HCT116 (cell line): ENCODE measurements at regions not wholly inside any gene's neighbourhood (a gene's known extent, or its start where the extent isn't known, plus 50 kb on each side); places are given as distances from the start of the nearest gene placed in this dataset.

Experiments
- ATAC-seq: fragments of 200-7000 bp; cut with Tn5 transposase; 2 replicates; pipeline ENCODE4 v1.9.1; 2020; ENCODE audit warnings: mild to moderate bottlenecking, moderate library complexity
- BruUV-seq: library from RNA; stranded (reverse); fragments of 400-500 nt; replicated peaks from 2 replicates; lab custom pipeline; 2021; lab: Mats Ljungman, UMichigan
- CTCF ChIA-PET: fragments of 300-600 bp; sonication (Branson Sonifier 250); formaldehyde crosslinking; loops from one replicate; lab custom pipeline; 2021; ENCODE audit warnings: antibody characterized with exemption; lab: Charles Lee
- POLR2A ChIA-PET: fragments of 300-600, 350-600 bp; sonication (Branson Sonifier 250); formaldehyde crosslinking; loops from one replicate; lab custom pipeline; 2021; ENCODE audit warnings: antibody characterized with exemption; lab: Charles Lee
- RAD21 ChIA-PET, 2 experiments: fragments of 300-600 bp; sonication (Branson Sonifier 250); formaldehyde crosslinking; loops; one replicate each; lab custom pipeline; 2023; ENCODE audit warnings: low total read pairs in 2 of 2; ENCODE audit not compliant: uncharacterized antibody in 2 of 2, unreplicated experiment in 2 of 2, low non-redundant PET in 1 of 2; lab: Charles Lee
- DNase-seq: peaks from one replicate; pipeline ENCODE4 v3.0.0-alpha.2; 2010; ENCODE audit warnings: low read depth, low spot score
- H2AFZ ChIP-seq: fragments of 200-600 bp; shearing (Covaris generic), sonication (generic); 2 replicates; pipeline ENCODE4 v1.6.1; 2017; ENCODE audit warnings: low read depth, mixed run types, mixed read lengths, antibody characterized with exemption, low read length; ENCODE audit not compliant: poor library complexity, severe bottlenecking
- H3K27ac ChIP-seq: 2 replicates; pipeline ENCODE4 v1.5.1; 2012; ENCODE audit warnings: low read depth, low read length
- H3K27me3 ChIP-seq: fragments of 200-600 bp; sonication (generic); 2 replicates; pipeline ENCODE4 v1.6.1; 2016; ENCODE audit warnings: mixed run types, low read length, mixed read lengths; ENCODE audit not compliant: insufficient read depth
- H3K36me3 ChIP-seq, 2 experiments: fragments of 200-500 bp in 1 of 2; fragments of 200-600 bp in 1 of 2; sonication (Bioruptor generic) in 1 of 2; sonication (generic) in 1 of 2; 2 replicates each; pipeline versions ENCODE4 v1.5.1 to v1.6.1; 2014 to 2016; ENCODE audit warnings: low read length in 2 of 2, inconsistent platforms in 1 of 2, mixed read lengths in 1 of 2, mixed run types in 1 of 2; ENCODE audit not compliant: insufficient read depth in 2 of 2, control insufficient read depth in 1 of 2
- H3K4me1 ChIP-seq, 2 experiments: fragments of 200-600 bp in 1 of 2; sonication (generic) in 1 of 2; 2 replicates each; pipeline versions ENCODE4 v1.5.1 to v1.6.1; 2012 to 2017; ENCODE audit warnings: low read length in 2 of 2, inconsistent platforms in 1 of 2, mild to moderate bottlenecking in 1 of 2, mixed read lengths in 1 of 2, mixed run types in 1 of 2, moderate library complexity in 1 of 2; ENCODE audit not compliant: insufficient read depth in 2 of 2, control insufficient read depth in 1 of 2
- H3K4me2 ChIP-seq: fragments of 200-600 bp; sonication (generic); 2 replicates; pipeline ENCODE4 v1.6.1; 2017; ENCODE audit warnings: mixed run types, low read length, mixed read lengths
- H3K4me3 ChIP-seq, 2 experiments: fragments of 200-600 bp in 1 of 2; sonication (generic) in 1 of 2; replicated peaks in 1 of 2; 2 replicates each; pipeline ENCODE4 v1.5.1; 2011 to 2016; ENCODE audit warnings: low read length in 2 of 2, control low read depth in 1 of 2, low read depth in 1 of 2, mild to moderate bottlenecking in 1 of 2, mixed read lengths in 1 of 2, mixed run types in 1 of 2
- H3K79me2 ChIP-seq: fragments of 200-600 bp; sonication (generic); 2 replicates; pipeline ENCODE4 v1.6.1; 2017; ENCODE audit warnings: mild to moderate bottlenecking, mixed run types, low read length, moderate library complexity, mixed read lengths; ENCODE audit not compliant: insufficient read depth
- H3K9ac ChIP-seq: fragments of 200-600 bp; sonication (generic); 2 replicates; pipeline ENCODE4 v1.6.1; 2016; ENCODE audit warnings: low read length, mixed read lengths
- H3K9me2 ChIP-seq: fragments of 200-600 bp; sonication (generic), shearing (Covaris generic); 2 replicates; pipeline ENCODE4 v1.6.1; 2017; ENCODE audit warnings: mixed run types, mild to moderate bottlenecking, moderate library complexity; ENCODE audit not compliant: insufficient read depth
- H3K9me3 ChIP-seq, 2 experiments: fragments of 200-500 bp in 1 of 2; fragments of 200-600 bp in 1 of 2; sonication (Bioruptor generic) in 1 of 2; sonication (generic) in 1 of 2; 2 replicates each; pipeline ENCODE4 v1.6.1; 2014 to 2017; ENCODE audit warnings: low read length in 2 of 2, mixed read lengths in 2 of 2, inconsistent platforms in 1 of 2, low read depth in 1 of 2, mild to moderate bottlenecking in 1 of 2, mixed run types in 1 of 2, moderate library complexity in 1 of 2; ENCODE audit not compliant: control insufficient read depth in 1 of 2, insufficient read depth in 1 of 2
- H4K20me1 ChIP-seq: fragments of 200-600 bp; sonication (generic), shearing (Covaris generic); 2 replicates; pipeline ENCODE4 v1.6.1; 2017; ENCODE audit warnings: mixed run types, mild to moderate bottlenecking, moderate library complexity; ENCODE audit not compliant: insufficient read depth
- CBX3 ChIP-seq: IDR thresholded peaks from 2 replicates; pipeline ENCODE4 v1.6.1; 2012; ENCODE audit warnings: low read depth
- ELF1 ChIP-seq: IDR thresholded peaks from 2 replicates; pipeline ENCODE4 v1.6.1; 2012; ENCODE audit warnings: low read depth, borderline replicate concordance
- FOSL1 ChIP-seq: IDR thresholded peaks from 2 replicates; pipeline ENCODE4 v1.6.1; 2012; ENCODE audit warnings: low read depth
- POLR2AphosphoS5 ChIP-seq: IDR thresholded peaks from 2 replicates; pipeline ENCODE4 v1.6.1; 2011; ENCODE audit warnings: mild to moderate bottlenecking, low read depth, low read length, moderate library complexity
- RAD21 ChIP-seq: IDR thresholded peaks from 2 replicates; pipeline ENCODE4 v1.6.1; 2012; ENCODE audit warnings: low read depth, mild to moderate bottlenecking
- REST ChIP-seq: IDR thresholded peaks from 2 replicates; pipeline ENCODE4 v1.6.1; 2012; ENCODE audit warnings: low read depth
- SIN3A ChIP-seq: IDR thresholded peaks from 2 replicates; pipeline ENCODE4 v1.6.1; 2012; ENCODE audit warnings: low read depth
- SRF ChIP-seq: IDR thresholded peaks from 2 replicates; pipeline ENCODE4 v1.6.1; 2012; ENCODE audit warnings: low read depth
- YY1 ChIP-seq: IDR thresholded peaks from 2 replicates; pipeline ENCODE4 v1.6.1; 2011; ENCODE audit warnings: low read length, low read depth, moderate library complexity, mild to moderate bottlenecking; ENCODE audit not compliant: insufficient replicate concordance; ENCODE audit errors: extremely low read depth
- ZFX ChIP-seq: fragments of 450-650 bp; IDR thresholded peaks from 2 replicates; pipeline ENCODE4 v1.6.1; 2017
- ZNF274 ChIP-seq: fragments of 200-500 bp; sonication (Bioruptor generic); IDR thresholded peaks from 2 replicates; pipeline ENCODE4 v1.6.1; 2014; ENCODE audit warnings: mild to moderate bottlenecking, low read depth, low read length, inconsistent platforms
- intact Hi-C: fragments of 100-400 bp; cut with micrococcal nuclease; formaldehyde crosslinking; loops from 2 replicates; pipeline ENCODE4 v1.10.0; 2022
- TF ChIP-seq, protein P1 (sequence below): IDR thresholded peaks from 2 replicates; pipeline ENCODE4 v1.6.1; 2012

DNA sequence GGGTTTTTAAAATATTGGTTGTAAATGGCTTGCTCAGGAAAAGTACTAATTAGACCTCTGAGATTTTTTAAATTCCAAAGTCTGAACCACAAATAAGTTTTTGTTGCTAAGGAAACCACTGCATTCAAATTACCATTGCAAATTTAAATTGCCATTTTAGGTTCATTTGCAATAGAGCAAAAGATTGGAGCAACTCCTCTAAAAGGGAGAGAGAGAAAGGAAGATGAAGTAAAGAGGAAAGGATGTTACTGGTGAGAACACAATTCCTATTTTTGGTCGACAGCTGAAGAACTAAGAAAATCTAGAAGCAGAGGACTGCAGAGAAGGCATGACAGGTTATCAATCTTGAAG, 74.9 kb downstream of the FOXI3 start:
- H4K20me1 ChIP-seq, result no peaks in the 10 kb centered on the region
- H3K27me3 ChIP-seq, result no peaks in the 10 kb centered on the region
- H3K9me2 ChIP-seq, result no peaks in the 10 kb centered on the region
- RAD21 ChIA-PET, result no interaction called here
- no peak overlapping the region for H3K9ac ChIP-seq
- H3K79me2 ChIP-seq, result no peaks in the 10 kb centered on the region
- intact Hi-C loops, result no loop called here
- H3K4me1 ChIP-seq, result no peaks in the 10 kb centered on the region
- DNase-seq (no peak), ATAC-seq (no peak)
- H3K4me3 ChIP-seq, result no peak overlapping the region
- no peak overlapping the region for H2AFZ ChIP-seq
- H3K4me2 ChIP-seq, result no peak overlapping the region
- TF ChIP-seq ELF1 (no peak), SRF (no peak), ZFX (no peak), CBX3 (no peak), POLR2AphosphoS5 (no peak), SIN3A (no peak), FOSL1 (no peak), ZNF274 (no peak), REST (no peak), RAD21 (no peak), YY1 (no peak)
- TF ChIP-seq, protein P1, sequence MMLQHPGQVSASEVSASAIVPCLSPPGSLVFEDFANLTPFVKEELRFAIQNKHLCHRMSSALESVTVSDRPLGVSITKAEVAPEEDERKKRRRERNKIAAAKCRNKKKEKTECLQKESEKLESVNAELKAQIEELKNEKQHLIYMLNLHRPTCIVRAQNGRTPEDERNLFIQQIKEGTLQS, result no peak
- BruUV-seq, result no TSS peak
- H3K36me3 ChIP-seq, result no peaks in the 10 kb centered on the region
- H3K9me3 ChIP-seq, result no peaks in the 10 kb centered on the region
- CTCF ChIA-PET, result no interaction called here
- no peak overlapping the region for H3K27ac ChIP-seq
- POLR2A ChIA-PET, result no interaction called here
